ENCODE measurements at regions not wholly inside any gene's neighbourhood (a gene's known extent, or its start where the extent isn't known, plus 50 kb on each side); places are given as distances from the start of the nearest gene placed in this dataset.

- peaks cover 0 to 18% of the 10 kb centered on the region in 2 donors for H3K27me3 Mint-ChIP-seq
Observed at GRCh38 chr4:177220376-177220775, 89.3 kb upstream of the NEIL3 start.

GRCh38 chr4:177222781-177223180 is 86.9 kb upstream of the NEIL3 start:
- no peak overlapping the region for H3K4me3 Mint-ChIP-seq
- no peaks in the 10 kb centered on the region for H3K36me3 Mint-ChIP-seq (ENCODE audit: insufficient read depth)
- no peak overlapping the region for H3K27ac Mint-ChIP-seq
- DNase-seq (no peak), ATAC-seq (replicated peaks) (no peak)
- H3K4me1 Mint-ChIP-seq (ENCODE audit: low read depth in 2 of 2): no peaks in the 10 kb centered on the region
- peaks cover 0 to 13% of the 10 kb centered on the region in 2 donors for H3K27me3 Mint-ChIP-seq
- H3K9me3 Mint-ChIP-seq: no peaks in the 10 kb centered on the region

More at GRCh38 chr4:177220376-177220775, 89.3 kb upstream of the NEIL3 start:
- H3K9me3 Mint-ChIP-seq: no peaks in the 10 kb centered on the region
- no peaks in the 10 kb centered on the region for H3K36me3 Mint-ChIP-seq (ENCODE audit: insufficient read depth)
- H3K4me3 Mint-ChIP-seq: no peak overlapping the region
- no peaks in the 10 kb centered on the region for H3K4me1 Mint-ChIP-seq (ENCODE audit: low read depth in 2 of 2)
- DNase-seq (no peak), ATAC-seq (replicated peaks) (no peak)
- no peak overlapping the region for H3K27ac Mint-ChIP-seq

GRCh38 chr4:177225605-177226004 is 84.1 kb upstream of the NEIL3 start:
- DNase-seq (no peak), ATAC-seq (replicated peaks) (no peak)
- Mint-ChIP-seq H3K4me3 (no peak overlapping the region), H3K27me3 (no peaks in the 10 kb centered on the region), H3K36me3 (ENCODE audit: insufficient read depth) (no peaks in the 10 kb centered on the region), H3K9me3 (no peaks in the 10 kb centered on the region), H3K27ac (no peak overlapping the region), H3K4me1 (ENCODE audit: low read depth in 2 of 2) (peaks cover 2 to 4% of the 10 kb centered on the region in 2 donors)

GRCh38 chr4:177227636-177228035 is 82.0 kb upstream of the NEIL3 start:
- Mint-ChIP-seq H3K27ac (no peak overlapping the region), H3K9me3 (no peaks in the 10 kb centered on the region), H3K27me3 (no peaks in the 10 kb centered on the region), H3K4me1 (ENCODE audit: low read depth in 2 of 2) (peaks cover 2 to 4% of the 10 kb centered on the region in 2 donors), H3K36me3 (ENCODE audit: insufficient read depth) (no peaks in the 10 kb centered on the region), H3K4me3 (no peak overlapping the region)
- ATAC-seq (replicated peaks) (no peak), DNase-seq (no peak)

GRCh38 chr4:177228599-177228998 is 81.1 kb upstream of the NEIL3 start:
- no peak for DNase-seq
- no peaks in the 10 kb centered on the region for H3K27me3 Mint-ChIP-seq
- H3K36me3 Mint-ChIP-seq (ENCODE audit: insufficient read depth): no peaks in the 10 kb centered on the region
- peaks cover 2 to 4% of the 10 kb centered on the region in 2 donors for H3K4me1 Mint-ChIP-seq (ENCODE audit: low read depth in 2 of 2)
- H3K4me3 Mint-ChIP-seq: peak overlapping the region; percentile 30 to 63
- no peaks in the 10 kb centered on the region for H3K9me3 Mint-ChIP-seq
- H3K27ac Mint-ChIP-seq: no peak overlapping the region
- no peak for ATAC-seq (replicated peaks)

GRCh38 chr4:177229331-177229730 is 80.3 kb upstream of the NEIL3 start:
- Mint-ChIP-seq H3K27me3 (no peaks in the 10 kb centered on the region), H3K4me3 (peak overlapping the region; percentile 30 to 63), H3K27ac (peak overlapping the region in 1 of 2 donors; percentile 47), H3K4me1 (ENCODE audit: low read depth in 2 of 2) (peaks cover 2 to 4% of the 10 kb centered on the region in 2 donors), H3K9me3 (no peaks in the 10 kb centered on the region), H3K36me3 (ENCODE audit: insufficient read depth) (no peaks in the 10 kb centered on the region)
- DNase-seq: no peak
- ATAC-seq (replicated peaks): no peak

- DNase-seq (no peak), ATAC-seq (replicated peaks) (no peak)
- H3K4me1 Mint-ChIP-seq (ENCODE audit: low read depth in 2 of 2): peaks cover 2 to 4% of the 10 kb centered on the region in 2 donors
- no peak overlapping the region for H3K4me3 Mint-ChIP-seq
- H3K27ac Mint-ChIP-seq: no peak overlapping the region
- no peaks in the 10 kb centered on the region for H3K9me3 Mint-ChIP-seq
- H3K36me3 Mint-ChIP-seq (ENCODE audit: insufficient read depth): no peaks in the 10 kb centered on the region
- no peaks in the 10 kb centered on the region for H3K27me3 Mint-ChIP-seq
Observed at GRCh38 chr4:177232473-177232872, 77.2 kb upstream of the NEIL3 start.

- Mint-ChIP-seq H3K36me3 (ENCODE audit: insufficient read depth) (no peaks in the 10 kb centered on the region), H3K27me3 (no peaks in the 10 kb centered on the region), H3K9me3 (no peaks in the 10 kb centered on the region), H3K4me3 (no peak overlapping the region), H3K27ac (no peak overlapping the region), H3K4me1 (ENCODE audit: low read depth in 2 of 2) (no peaks in the 10 kb centered on the region)
- no peak for DNase-seq
- ATAC-seq (replicated peaks): no peak
Observed at GRCh38 chr4:177235026-177235425, 74.6 kb upstream of the NEIL3 start.

- no peaks in the 10 kb centered on the region for H3K4me1 Mint-ChIP-seq (ENCODE audit: low read depth in 2 of 2)
- no peak overlapping the region for H3K27ac Mint-ChIP-seq
- no peaks in the 10 kb centered on the region for H3K9me3 Mint-ChIP-seq
- no peak overlapping the region for H3K4me3 Mint-ChIP-seq
- ATAC-seq (replicated peaks) (no peak), DNase-seq (no peak)
- peaks cover 4 to 7% of the 10 kb centered on the region in 2 donors for H3K27me3 Mint-ChIP-seq
- no peaks in the 10 kb centered on the region for H3K36me3 Mint-ChIP-seq (ENCODE audit: insufficient read depth)
Observed at GRCh38 chr4:177236886-177237285, 72.8 kb upstream of the NEIL3 start.

- DNase-seq: no peak
- Mint-ChIP-seq H3K4me3 (no peak overlapping the region), H3K27ac (no peak overlapping the region), H3K4me1 (ENCODE audit: low read depth in 2 of 2) (no peaks in the 10 kb centered on the region), H3K36me3 (ENCODE audit: insufficient read depth) (no peaks in the 10 kb centered on the region), H3K27me3 (peaks cover 7 to 8% of the 10 kb centered on the region in 2 donors), H3K9me3 (no peaks in the 10 kb centered on the region)
- no peak for ATAC-seq (replicated peaks)
Observed at GRCh38 chr4:177237291-177237690, 72.4 kb upstream of the NEIL3 start.

- no peaks in the 10 kb centered on the region for H3K36me3 Mint-ChIP-seq (ENCODE audit: insufficient read depth)
- no peak overlapping the region for H3K27ac Mint-ChIP-seq
- no peaks in the 10 kb centered on the region for H3K9me3 Mint-ChIP-seq
- no peak for ATAC-seq (replicated peaks)
- no peaks in the 10 kb centered on the region for H3K4me1 Mint-ChIP-seq (ENCODE audit: low read depth in 2 of 2)
- no peak overlapping the region for H3K4me3 Mint-ChIP-seq
- peaks cover 7 to 9% of the 10 kb centered on the region in 2 donors for H3K27me3 Mint-ChIP-seq
- DNase-seq: no peak
Observed at GRCh38 chr4:177239477-177239876, 70.2 kb upstream of the NEIL3 start.

- Mint-ChIP-seq H3K27me3 (peaks cover 7 to 11% of the 10 kb centered on the region in 2 donors), H3K4me1 (ENCODE audit: low read depth in 2 of 2) (no peaks in the 10 kb centered on the region), H3K27ac (no peak overlapping the region), H3K9me3 (no peaks in the 10 kb centered on the region), H3K4me3 (no peak overlapping the region), H3K36me3 (ENCODE audit: insufficient read depth) (no peaks in the 10 kb centered on the region)
- ATAC-seq (replicated peaks): no peak
- DNase-seq: no peak
Observed at GRCh38 chr4:177239878-177240277, 69.8 kb upstream of the NEIL3 start.

- no peak overlapping the region for H3K4me3 Mint-ChIP-seq
- no peaks in the 10 kb centered on the region for H3K9me3 Mint-ChIP-seq
- peaks cover 7 to 16% of the 10 kb centered on the region in 2 donors for H3K27me3 Mint-ChIP-seq
- DNase-seq: no peak
- no peak for ATAC-seq (replicated peaks)
- no peak overlapping the region for H3K27ac Mint-ChIP-seq
- no peaks in the 10 kb centered on the region for H3K4me1 Mint-ChIP-seq (ENCODE audit: low read depth in 2 of 2)
- H3K36me3 Mint-ChIP-seq (ENCODE audit: insufficient read depth): no peaks in the 10 kb centered on the region
Observed at GRCh38 chr4:177242651-177243286, 66.9 kb upstream of the NEIL3 start.

- peaks cover 0 to 35% of the 10 kb centered on the region in 2 donors for H3K27me3 Mint-ChIP-seq
- H3K27ac Mint-ChIP-seq: no peak overlapping the region
- H3K4me1 Mint-ChIP-seq (ENCODE audit: low read depth in 2 of 2): peaks cover 9 to 10% of the 10 kb centered on the region in 2 donors
- DNase-seq (no peak), ATAC-seq (replicated peaks) (no peak)
- H3K9me3 Mint-ChIP-seq: no peaks in the 10 kb centered on the region
- H3K4me3 Mint-ChIP-seq: no peak overlapping the region
- H3K36me3 Mint-ChIP-seq (ENCODE audit: insufficient read depth): no peaks in the 10 kb centered on the region
Observed at GRCh38 chr4:177246641-177247584, 62.8 kb upstream of the NEIL3 start.

Data from effector memory CD8-positive, alpha-beta T cell (primary cell).